Sigmoid colon (tissue), 4 donors: ENCODE measurements at regions not wholly inside any gene's neighbourhood (a gene's known extent, or its start where the extent isn't known, plus 50 kb on each side); places are given as distances from the start of the nearest gene placed in this dataset.

Experiments used
- CTCF ChIP-seq, 4 experiments: fragments of 450-650 bp in 3 of 4; fragments of 200-600 bp in 1 of 4; IDR thresholded peaks; one replicate each; pipeline ENCODE4 v1.5.1; 2016 to 2019; ENCODE audit warnings: antibody characterized with exemption in 4 of 4, mild to moderate bottlenecking in 3 of 4, moderate library complexity in 2 of 4
- EP300 ChIP-seq, 4 donors: sonication (generic); formaldehyde crosslinking; IDR thresholded peaks; one replicate each; pipeline ENCODE4 v1.6.1; 2017; ENCODE audit warnings: antibody characterized with exemption in 4 of 4
- POLR2A ChIP-seq, 2 donors: fragments of 450-650 bp; IDR thresholded peaks; one replicate each; pipeline ENCODE4 v1.6.1; 2016; ENCODE audit warnings: antibody characterized with exemption in 2 of 2, mild to moderate bottlenecking in 2 of 2, moderate library complexity in 2 of 2
- POLR2AphosphoS5 ChIP-seq, 4 donors: sonication (generic); formaldehyde crosslinking; IDR thresholded peaks; one replicate each; pipeline ENCODE4 v1.6.1; 2017; ENCODE audit warnings: antibody characterized with exemption in 4 of 4

DNA sequence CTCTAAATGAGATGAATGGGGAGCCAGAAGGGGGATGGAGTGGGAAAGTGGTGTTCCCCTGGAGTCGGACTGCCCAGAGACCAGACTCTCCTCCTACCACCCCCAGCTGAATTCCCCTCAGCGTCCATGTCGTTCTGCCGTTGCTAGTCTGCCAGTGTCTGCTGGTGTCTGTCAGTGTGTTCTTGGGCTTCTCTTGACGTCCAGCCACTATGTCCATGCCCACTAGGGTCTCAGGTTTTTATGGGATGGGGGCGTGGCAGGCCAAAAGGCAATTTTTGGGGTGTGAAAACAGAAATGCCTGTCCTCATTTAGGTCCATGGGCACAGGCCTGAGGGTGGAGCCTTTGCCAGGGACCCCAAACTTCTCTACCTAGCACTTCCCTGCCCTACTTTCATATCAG, 589.6 kb downstream of the IGSF11 start:
- TF ChIP-seq CTCF (IDR thresholded peaks at IDR 0.05): no peak
- TF ChIP-seq POLR2A (IDR thresholded peaks at IDR 0.05): no peak
- TF ChIP-seq POLR2AphosphoS5 (IDR thresholded peaks at IDR 0.05): no peak
- no peak for TF ChIP-seq EP300 (IDR thresholded peaks at IDR 0.05)
